Activated CD4-positive, alpha-beta memory T cell treated with anti-CD3 and anti-CD28 coated beads, Interleukin-2, amount 10 ng/mL, durations not matched to agents 7 days and 5 days (primary cell): ENCODE measurements at regions not wholly inside any gene's neighbourhood (a gene's known extent, or its start where the extent isn't known, plus 50 kb on each side); places are given as distances from the start of the nearest gene placed in this dataset.

Experiments
- CTCF ChIA-PET: fragments of 350-600 bp; sonication (Branson Sonifier 250); formaldehyde crosslinking; loops from one replicate; lab custom pipeline; 2021; ENCODE audit warnings: antibody characterized with exemption, inconsistent platforms; lab: Charles Lee
- POLR2A ChIA-PET: fragments of 350-600 bp; sonication (Branson Sonifier 250); formaldehyde crosslinking; loops from one replicate; lab custom pipeline; 2021; ENCODE audit warnings: antibody characterized with exemption; lab: Charles Lee
- DNase-seq: peaks from one replicate; pipeline ENCODE4 v3.0.0-alpha.2; 2020
- H3K27ac Mint-ChIP-seq: one replicate; pipeline ENCODE4 v1.8.0; 2021; ENCODE audit warnings: mild to moderate bottlenecking, mixed read lengths
- H3K27me3 Mint-ChIP-seq: one replicate; pipeline ENCODE4 v1.8.0; 2021; ENCODE audit warnings: mixed read lengths
- H3K36me3 Mint-ChIP-seq: one replicate; pipeline ENCODE4 v1.8.0; 2021; ENCODE audit warnings: low read depth, mixed read lengths
- H3K4me1 Mint-ChIP-seq: one replicate; pipeline ENCODE4 v1.8.0; 2021; ENCODE audit warnings: mixed read lengths
- H3K4me3 Mint-ChIP-seq: one replicate; pipeline ENCODE4 v1.8.0; 2021; ENCODE audit warnings: mild to moderate bottlenecking, mixed read lengths
- H3K9me3 Mint-ChIP-seq: one replicate; pipeline ENCODE4 v1.8.0; 2021; ENCODE audit warnings: mixed read lengths

- no peaks in the 10 kb centered on the region for H3K36me3 Mint-ChIP-seq
- no peak overlapping the region for H3K4me3 Mint-ChIP-seq
- POLR2A ChIA-PET = no interaction called here
- H3K27ac Mint-ChIP-seq = no peak overlapping the region
- CTCF ChIA-PET = no interaction called here
- H3K27me3 Mint-ChIP-seq = no peaks in the 10 kb centered on the region
- peaks cover 16% of the 10 kb centered on the region for H3K9me3 Mint-ChIP-seq
- no peak for DNase-seq
- H3K4me1 Mint-ChIP-seq = no peaks in the 10 kb centered on the region
Measured at GRCh38 chr9:118918180-118918579, 451.1 kb downstream of the BRINP1 start.

GRCh38 chr9:118928722-118929121, 440.5 kb downstream of the BRINP1 start:
- DNase-seq = no peak
- Mint-ChIP-seq H3K9me3 (no peaks in the 10 kb centered on the region), H3K36me3 (no peaks in the 10 kb centered on the region), H3K27me3 (no peaks in the 10 kb centered on the region), H3K4me3 (no peak overlapping the region), H3K27ac (no peak overlapping the region), H3K4me1 (no peaks in the 10 kb centered on the region)
- POLR2A ChIA-PET = no interaction called here
- CTCF ChIA-PET = no interaction called here

DNA sequence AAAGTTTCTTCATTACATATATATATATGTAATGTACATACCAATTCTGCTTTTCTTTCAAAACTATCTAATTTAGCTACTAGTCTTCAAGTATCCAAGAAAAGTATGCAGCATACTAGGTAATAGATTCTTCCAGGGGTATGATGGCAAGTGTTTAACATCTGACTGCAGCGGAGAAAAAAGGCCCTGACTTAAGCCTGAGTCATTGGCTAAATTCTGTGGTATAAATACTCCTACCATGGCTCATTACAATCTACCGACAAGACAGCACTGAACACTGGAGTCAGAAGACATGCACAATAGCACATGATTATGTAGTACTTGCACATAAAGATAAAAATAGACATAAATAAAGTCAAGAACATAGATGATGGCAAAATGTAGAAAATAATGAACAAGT, 439.9 kb downstream of the BRINP1 start:
- no peaks in the 10 kb centered on the region for H3K9me3 Mint-ChIP-seq
- DNase-seq = no peak
- H3K27me3 Mint-ChIP-seq = no peaks in the 10 kb centered on the region
- H3K4me1 Mint-ChIP-seq = no peaks in the 10 kb centered on the region
- ChIA-PET POLR2A (no interaction called here), CTCF (no interaction called here)
- H3K27ac Mint-ChIP-seq = no peak overlapping the region
- no peaks in the 10 kb centered on the region for H3K36me3 Mint-ChIP-seq
- H3K4me3 Mint-ChIP-seq = no peak overlapping the region

GRCh38 chr9:118931941-118932340, 437.3 kb downstream of the BRINP1 start:
- ChIA-PET POLR2A (no interaction called here), CTCF (no interaction called here)
- no peak overlapping the region for H3K27ac Mint-ChIP-seq
- H3K9me3 Mint-ChIP-seq = no peaks in the 10 kb centered on the region
- H3K27me3 Mint-ChIP-seq = no peaks in the 10 kb centered on the region
- H3K4me1 Mint-ChIP-seq = no peaks in the 10 kb centered on the region
- no peaks in the 10 kb centered on the region for H3K36me3 Mint-ChIP-seq
- DNase-seq = no peak
- H3K4me3 Mint-ChIP-seq = no peak overlapping the region

DNA sequence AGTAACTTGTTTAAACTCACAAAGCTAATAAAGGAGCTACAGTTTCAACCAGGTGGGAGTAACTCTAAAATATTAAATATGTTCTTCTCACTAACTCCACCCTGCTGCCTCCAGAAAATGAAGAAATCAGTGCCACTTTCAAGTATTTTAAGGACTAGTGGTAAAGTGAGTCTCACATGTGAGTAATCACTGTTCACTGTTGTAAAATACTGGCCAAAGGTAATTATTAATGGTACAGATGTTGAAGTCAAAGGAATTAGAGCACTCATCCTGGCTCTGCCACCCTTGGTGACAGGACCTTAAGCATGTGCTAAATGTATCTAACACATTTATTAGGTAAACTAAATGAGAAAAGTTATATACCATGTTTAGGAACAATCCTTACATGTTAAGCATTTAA, 430.7 kb downstream of the BRINP1 start:
- POLR2A ChIA-PET = no interaction called here
- no peak overlapping the region for H3K27ac Mint-ChIP-seq
- no peak overlapping the region for H3K4me3 Mint-ChIP-seq
- H3K9me3 Mint-ChIP-seq = peaks cover 2% of the 10 kb centered on the region
- H3K27me3 Mint-ChIP-seq = no peaks in the 10 kb centered on the region
- CTCF ChIA-PET = no interaction called here
- no peak for DNase-seq
- H3K36me3 Mint-ChIP-seq = no peaks in the 10 kb centered on the region
- no peaks in the 10 kb centered on the region for H3K4me1 Mint-ChIP-seq

- Mint-ChIP-seq H3K27me3 (no peaks in the 10 kb centered on the region), H3K9me3 (peaks cover 2% of the 10 kb centered on the region), H3K4me3 (no peak overlapping the region), H3K36me3 (no peaks in the 10 kb centered on the region), H3K27ac (no peak overlapping the region), H3K4me1 (no peaks in the 10 kb centered on the region)
- no peak for DNase-seq
- CTCF ChIA-PET = no interaction called here
- POLR2A ChIA-PET = no interaction called here
Measured at GRCh38 chr9:118940473-118940872, 428.8 kb downstream of the BRINP1 start.

DNA sequence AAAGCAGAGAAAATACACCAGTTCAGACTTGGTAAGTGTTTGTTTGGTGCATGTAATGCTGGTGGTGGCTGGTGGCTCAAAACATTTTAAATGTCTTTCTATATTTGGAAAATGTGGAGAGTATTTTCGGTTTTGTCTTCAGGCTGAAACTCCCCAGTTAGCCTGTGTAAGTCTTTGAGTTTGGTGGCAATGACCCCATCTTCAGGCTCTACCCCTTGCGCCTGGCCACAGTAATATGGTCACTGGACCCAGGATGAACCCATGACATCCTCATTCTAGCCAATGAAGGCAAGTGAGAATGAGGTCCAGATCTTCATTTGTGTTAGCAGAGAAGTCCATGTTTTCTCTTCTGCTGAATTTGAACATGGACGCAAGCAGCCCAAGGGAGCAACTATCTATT, 422.6 kb downstream of the BRINP1 start:
- Mint-ChIP-seq H3K4me3 (no peak overlapping the region), H3K9me3 (peaks cover 2% of the 10 kb centered on the region), H3K4me1 (no peaks in the 10 kb centered on the region), H3K27me3 (no peaks in the 10 kb centered on the region), H3K27ac (no peak overlapping the region), H3K36me3 (no peaks in the 10 kb centered on the region)
- POLR2A ChIA-PET = no interaction called here
- no peak for DNase-seq
- CTCF ChIA-PET = no interaction called here

GRCh38 chr9:118954857-118955256, 414.4 kb downstream of the BRINP1 start:
- Mint-ChIP-seq H3K9me3 (peaks cover 3% of the 10 kb centered on the region), H3K36me3 (no peaks in the 10 kb centered on the region), H3K4me1 (no peaks in the 10 kb centered on the region), H3K27me3 (no peaks in the 10 kb centered on the region), H3K27ac (no peak overlapping the region), H3K4me3 (no peak overlapping the region)
- POLR2A ChIA-PET = no interaction called here
- DNase-seq = no peak
- CTCF ChIA-PET = no interaction called here

DNA sequence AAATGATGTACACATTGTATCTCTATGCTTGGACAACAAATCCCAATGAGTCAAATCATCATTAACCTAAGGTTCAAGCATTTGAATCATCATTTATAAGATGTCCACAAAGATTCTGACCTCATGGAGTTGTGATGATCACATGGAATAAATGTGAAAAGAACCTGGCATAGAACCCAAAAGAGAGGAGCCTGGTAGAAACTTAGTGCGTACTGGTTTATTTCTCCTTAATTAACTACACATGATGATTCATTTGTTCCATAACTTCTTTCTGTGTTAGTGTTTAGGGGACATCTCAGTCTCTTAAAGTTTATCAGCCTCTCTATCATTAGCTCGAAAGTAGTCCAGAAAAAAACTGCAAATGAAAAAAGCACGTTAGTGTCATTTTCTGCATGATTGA, 411.6 kb downstream of the BRINP1 start:
- ChIA-PET POLR2A (no interaction called here), CTCF (no interaction called here)
- Mint-ChIP-seq H3K27ac (no peak overlapping the region), H3K9me3 (no peaks in the 10 kb centered on the region), H3K4me3 (no peak overlapping the region), H3K27me3 (no peaks in the 10 kb centered on the region), H3K4me1 (no peaks in the 10 kb centered on the region), H3K36me3 (no peaks in the 10 kb centered on the region)
- DNase-seq = no peak

GRCh38 chr9:118959366-118959765, 409.9 kb downstream of the BRINP1 start:
- H3K4me1 Mint-ChIP-seq = no peaks in the 10 kb centered on the region
- no peak for DNase-seq
- no peak overlapping the region for H3K4me3 Mint-ChIP-seq

DNA sequence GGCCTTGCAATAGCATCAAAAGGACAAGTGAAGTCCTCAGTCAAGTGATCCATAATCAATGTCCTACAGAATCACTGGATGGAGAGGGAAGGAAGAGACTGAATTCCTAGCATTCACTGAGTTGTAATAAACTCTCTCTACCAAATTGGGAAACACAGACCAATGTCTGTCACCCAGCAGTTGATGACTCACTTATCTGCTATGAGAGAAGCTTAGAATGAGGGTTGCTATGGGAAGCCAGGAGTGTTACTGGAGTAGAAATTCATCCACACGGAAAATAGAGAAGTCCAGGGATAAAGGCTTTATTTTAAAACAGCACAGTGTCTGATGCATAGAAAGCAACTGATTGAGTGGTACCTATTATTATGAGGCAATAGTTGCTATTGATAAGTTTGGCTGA, 407.4 kb downstream of the BRINP1 start:
- CTCF ChIA-PET = no interaction called here

More at GRCh38 chr9:118959366-118959765, 409.9 kb downstream of the BRINP1 start:
- ChIA-PET CTCF (no interaction called here), POLR2A (no interaction called here)
- Mint-ChIP-seq H3K27ac (no peak overlapping the region), H3K27me3 (no peaks in the 10 kb centered on the region), H3K36me3 (no peaks in the 10 kb centered on the region), H3K9me3 (peaks cover 4% of the 10 kb centered on the region)

GRCh38 chr9:118962426-118962825, 406.8 kb downstream of the BRINP1 start:
- no peaks in the 10 kb centered on the region for H3K36me3 Mint-ChIP-seq
- ChIA-PET POLR2A (no interaction called here), CTCF (no interaction called here)
- no peak overlapping the region for H3K27ac Mint-ChIP-seq
- no peak overlapping the region for H3K4me3 Mint-ChIP-seq
- DNase-seq = no peak
- H3K9me3 Mint-ChIP-seq = peaks cover 9% of the 10 kb centered on the region
- no peaks in the 10 kb centered on the region for H3K27me3 Mint-ChIP-seq
- no peaks in the 10 kb centered on the region for H3K4me1 Mint-ChIP-seq

More for the DNA sequence above, 407.4 kb downstream of the BRINP1 start:
- DNase-seq = no peak
- no peak overlapping the region for H3K27ac Mint-ChIP-seq
- peaks cover 9% of the 10 kb centered on the region for H3K9me3 Mint-ChIP-seq
- POLR2A ChIA-PET = no interaction called here
- H3K4me3 Mint-ChIP-seq = no peak overlapping the region
- no peaks in the 10 kb centered on the region for H3K27me3 Mint-ChIP-seq
- H3K36me3 Mint-ChIP-seq = no peaks in the 10 kb centered on the region
- H3K4me1 Mint-ChIP-seq = no peaks in the 10 kb centered on the region

DNA sequence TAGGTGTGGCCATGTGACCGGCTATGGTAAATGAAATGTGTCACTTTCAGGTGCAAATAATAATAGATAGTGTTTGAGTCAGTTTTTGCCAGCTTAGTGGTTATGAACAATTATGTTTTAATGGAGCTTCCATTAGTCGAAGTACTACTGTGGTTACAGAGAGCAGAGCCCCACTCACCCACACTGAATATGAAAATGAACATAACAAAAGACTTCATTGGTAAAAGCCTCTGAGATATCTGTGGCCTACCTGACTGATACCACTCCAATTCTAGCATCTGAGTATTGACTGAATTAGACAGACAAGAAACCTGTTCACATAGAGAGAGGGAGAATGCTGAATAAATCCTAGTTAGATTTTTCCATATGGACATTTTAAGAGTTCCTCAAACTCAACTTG, 405.6 kb downstream of the BRINP1 start:
- Mint-ChIP-seq H3K9me3 (peaks cover 9% of the 10 kb centered on the region), H3K4me3 (no peak overlapping the region), H3K4me1 (no peaks in the 10 kb centered on the region), H3K27me3 (no peaks in the 10 kb centered on the region), H3K36me3 (no peaks in the 10 kb centered on the region), H3K27ac (no peak overlapping the region)
- ChIA-PET POLR2A (no interaction called here), CTCF (no interaction called here)
- no peak for DNase-seq

DNA sequence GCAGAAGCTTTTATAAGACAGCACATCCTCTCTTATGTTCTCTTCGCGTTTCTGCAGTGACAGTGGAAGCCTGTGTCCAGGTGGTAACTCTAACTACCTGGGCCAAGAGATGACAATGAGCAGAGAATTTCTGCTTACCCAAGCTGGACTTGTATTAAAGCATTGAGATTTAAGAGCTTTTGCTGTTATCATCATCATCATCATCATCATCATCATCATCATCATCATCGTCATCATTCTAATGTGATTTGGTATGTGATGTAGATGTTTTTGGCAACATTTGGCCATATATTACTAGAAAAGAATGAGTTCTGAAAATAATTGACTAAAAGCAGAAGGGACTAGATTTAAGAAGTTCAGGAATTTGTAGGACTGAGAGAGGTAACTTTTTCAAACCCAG, 401.3 kb downstream of the BRINP1 start:
- ChIA-PET POLR2A (no interaction called here), CTCF (no interaction called here)
- Mint-ChIP-seq H3K4me1 (no peaks in the 10 kb centered on the region), H3K9me3 (peaks cover 17% of the 10 kb centered on the region), H3K27me3 (no peaks in the 10 kb centered on the region), H3K27ac (no peak overlapping the region), H3K36me3 (no peaks in the 10 kb centered on the region), H3K4me3 (no peak overlapping the region)
- no peak for DNase-seq

- POLR2A ChIA-PET = no interaction called here
- CTCF ChIA-PET = no interaction called here
Measured at GRCh38 chr9:118975736-118976135, 393.5 kb downstream of the BRINP1 start.

More at GRCh38 chr9:118975736-118976135, 393.5 kb downstream of the BRINP1 start:
- Mint-ChIP-seq H3K27ac (no peak overlapping the region), H3K36me3 (no peaks in the 10 kb centered on the region), H3K4me1 (no peaks in the 10 kb centered on the region), H3K9me3 (peaks cover 3% of the 10 kb centered on the region), H3K27me3 (no peaks in the 10 kb centered on the region), H3K4me3 (no peak overlapping the region)
- no peak for DNase-seq
